ENCODE measurements at regions not wholly inside any gene's neighbourhood (a gene's known extent, or its start where the extent isn't known, plus 50 kb on each side); places are given as distances from the start of the nearest gene placed in this dataset.

GRCh38 chr3:27905625-27906024 is 183.5 kb upstream of the EOMES start:
- no peak for DNase-seq
- no peaks in the 10 kb centered on the region for H3K27me3 ChIP-seq
- H3K36me3 ChIP-seq: no peaks in the 10 kb centered on the region
- H3K4me3 ChIP-seq: no peak overlapping the region
- H3K9me3 ChIP-seq: no peaks in the 10 kb centered on the region

DNA sequence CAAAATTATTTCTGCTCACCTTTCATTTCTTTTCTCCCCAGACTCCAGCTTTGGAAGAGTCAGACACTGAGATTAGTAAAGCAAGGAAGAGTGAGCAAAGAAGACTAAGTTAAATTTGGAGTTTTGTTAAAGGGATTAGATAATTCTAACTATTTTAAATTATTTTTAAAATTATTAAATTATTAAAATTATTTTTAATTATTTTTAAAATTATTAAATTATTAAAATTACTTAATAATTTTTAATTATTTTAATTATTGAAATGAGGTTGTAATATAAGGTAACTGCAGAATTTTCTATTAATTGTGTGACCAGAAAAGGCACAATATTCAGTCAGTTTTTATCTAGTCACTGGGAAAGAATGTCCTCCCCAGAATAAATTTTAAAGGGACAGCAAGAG is 185.0 kb upstream of the EOMES start:
- no peaks in the 10 kb centered on the region for H3K27me3 ChIP-seq
- DNase-seq: no peak
- H3K4me3 ChIP-seq: no peak overlapping the region
- no peaks in the 10 kb centered on the region for H3K9me3 ChIP-seq
- no peaks in the 10 kb centered on the region for H3K36me3 ChIP-seq

DNA sequence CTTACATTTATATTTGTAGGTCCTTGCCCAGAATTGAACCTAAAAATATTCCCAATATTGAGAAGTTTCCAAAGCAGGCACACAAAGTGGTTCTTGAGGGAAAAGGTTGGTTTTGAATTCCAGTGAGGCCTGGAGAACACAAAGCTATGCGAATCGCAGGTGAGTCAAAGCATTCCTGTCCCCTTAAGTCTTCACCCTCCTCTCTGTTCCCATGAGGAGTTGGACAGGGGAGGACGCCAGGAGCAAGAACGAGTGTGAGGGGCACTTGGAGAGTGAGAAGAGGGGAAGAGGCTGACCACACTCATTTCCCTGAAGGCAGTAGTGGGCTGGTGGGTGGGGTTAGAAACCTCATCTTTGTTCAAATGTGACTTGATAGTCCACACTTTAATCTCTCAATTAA is 185.8 kb upstream of the EOMES start:
- Histone ChIP-seq H3K4me3 (no peak overlapping the region), H3K9me3 (no peaks in the 10 kb centered on the region), H3K27me3 (no peaks in the 10 kb centered on the region), H3K36me3 (no peaks in the 10 kb centered on the region)
- no peak for DNase-seq

DNA sequence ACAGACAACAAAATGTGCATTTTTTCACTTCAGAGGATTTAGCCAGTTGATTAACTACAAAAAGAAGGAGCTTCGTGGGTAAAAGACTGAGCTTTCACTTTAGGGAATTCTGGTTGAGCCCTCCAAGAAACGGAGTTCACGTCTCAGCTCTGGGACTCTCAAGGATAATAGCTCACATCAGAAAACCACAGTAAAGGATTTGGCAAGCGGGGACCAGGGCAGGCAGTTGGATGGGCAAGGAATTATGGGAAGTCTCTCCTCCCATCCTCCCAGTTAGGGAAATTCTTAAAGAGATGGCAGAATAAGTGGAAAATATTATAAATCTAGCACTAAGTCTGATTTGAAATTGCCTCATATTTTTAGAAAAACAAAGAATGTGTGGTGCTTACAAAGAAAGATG is 188.3 kb upstream of the EOMES start:
- Histone ChIP-seq H3K4me3 (no peak overlapping the region), H3K27me3 (no peaks in the 10 kb centered on the region), H3K9me3 (no peaks in the 10 kb centered on the region), H3K36me3 (no peaks in the 10 kb centered on the region)
- DNase-seq: no peak

GRCh38 chr3:27914199-27914598 is 192.1 kb upstream of the EOMES start:
- Histone ChIP-seq H3K27me3 (no peaks in the 10 kb centered on the region), H3K9me3 (no peaks in the 10 kb centered on the region), H3K4me3 (no peak overlapping the region), H3K36me3 (no peaks in the 10 kb centered on the region)
- DNase-seq: no peak

DNA sequence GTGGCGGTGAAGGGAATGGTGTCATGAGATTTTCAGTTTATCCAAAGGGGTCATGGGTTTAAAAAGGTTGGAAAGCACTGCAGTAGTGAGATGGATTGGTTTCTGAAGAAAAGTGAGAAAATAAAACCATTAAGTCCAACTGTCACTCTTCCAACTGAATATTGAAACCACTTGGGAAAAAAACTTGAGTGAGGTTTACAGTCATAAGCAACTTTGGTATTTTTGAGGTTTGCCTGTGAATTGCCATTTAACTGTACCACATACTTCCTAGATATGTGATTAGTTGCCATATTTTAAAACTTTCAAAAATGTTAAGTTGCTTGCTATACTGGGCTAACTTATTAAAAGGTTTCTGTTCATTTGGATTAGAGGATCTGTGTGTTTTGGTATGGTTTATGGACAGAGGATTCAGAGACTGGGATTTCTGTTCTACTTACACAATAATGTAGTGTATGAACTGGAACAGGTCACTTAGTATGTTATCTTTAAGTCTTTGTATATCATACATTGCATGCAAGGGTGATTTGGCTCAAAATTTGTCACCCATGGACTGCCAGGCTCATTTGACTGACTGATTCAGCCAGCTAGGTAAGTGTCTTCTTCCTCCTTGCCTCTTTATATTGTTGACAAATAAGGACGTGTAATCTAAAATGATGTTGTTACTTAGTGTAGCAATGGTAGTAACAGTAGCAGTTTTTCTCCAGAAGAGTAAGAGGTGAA is 201.4 kb upstream of the EOMES start:
- no peak for DNase-seq
- Histone ChIP-seq H3K36me3 (no peaks in the 10 kb centered on the region), H3K4me3 (no peak overlapping the region), H3K9me3 (no peaks in the 10 kb centered on the region), H3K27me3 (no peaks in the 10 kb centered on the region)

- Histone ChIP-seq H3K36me3 (no peaks in the 10 kb centered on the region), H3K9me3 (no peaks in the 10 kb centered on the region), H3K27me3 (no peaks in the 10 kb centered on the region), H3K4me3 (no peak overlapping the region)
- DNase-seq: no peak
These were observed 205.8 kb upstream of the EOMES start for GRCh38 chr3:27927882-27928281.

DNA sequence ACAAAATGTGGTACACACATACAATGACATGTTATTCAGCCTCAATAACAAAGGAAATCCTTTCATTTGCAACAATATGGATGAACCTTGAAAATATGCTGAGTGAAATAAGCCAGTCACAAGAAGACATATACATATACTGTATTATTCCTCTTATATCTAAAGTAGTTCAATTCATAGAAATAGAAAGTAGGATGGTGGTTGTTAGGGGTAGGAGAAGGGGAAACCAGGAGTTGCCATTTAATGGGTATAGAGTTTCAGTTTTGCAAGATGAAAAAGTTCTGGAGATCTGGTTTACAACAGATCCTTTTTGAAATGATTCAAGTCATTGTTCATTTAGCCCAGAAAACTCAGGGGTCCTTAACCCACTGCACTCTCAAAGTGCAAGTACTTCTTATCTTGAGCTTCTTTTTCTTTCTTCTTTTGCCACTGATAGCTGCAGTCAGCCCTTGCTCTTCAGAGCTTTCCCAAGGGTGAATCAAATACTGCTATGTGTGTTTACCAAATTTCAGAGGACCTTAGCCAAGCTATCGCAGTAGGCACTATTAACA is 208.0 kb upstream of the EOMES start:
- no peaks in the 10 kb centered on the region for H3K27me3 ChIP-seq
- no peak overlapping the region for H3K4me3 ChIP-seq
- no peak for DNase-seq
- H3K36me3 ChIP-seq: no peaks in the 10 kb centered on the region
- H3K9me3 ChIP-seq: no peaks in the 10 kb centered on the region

DNA sequence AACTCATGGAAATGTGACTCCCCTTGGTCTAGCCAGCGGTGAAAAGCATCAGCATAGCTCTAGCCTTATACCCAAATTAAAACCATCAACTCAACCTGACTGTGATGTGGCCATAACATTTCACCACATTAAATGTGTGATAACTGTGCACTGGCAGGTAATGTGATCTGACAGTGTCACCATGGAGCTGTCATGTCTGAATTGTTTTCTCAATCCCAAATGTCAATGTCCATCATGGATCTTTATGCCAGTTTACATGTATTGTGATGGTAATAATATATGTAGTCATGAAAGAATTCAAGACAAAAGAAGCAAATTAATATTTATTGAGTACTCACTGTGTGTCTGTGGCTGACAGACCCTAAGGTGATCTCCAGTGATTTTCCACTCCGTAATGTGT is 213.4 kb upstream of the EOMES start:
- no peak overlapping the region for H3K4me3 ChIP-seq
- no peaks in the 10 kb centered on the region for H3K9me3 ChIP-seq
- no peaks in the 10 kb centered on the region for H3K27me3 ChIP-seq
- DNase-seq: no peak
- H3K36me3 ChIP-seq: no peaks in the 10 kb centered on the region

GRCh38 chr3:27939521-27939920 is 217.4 kb upstream of the EOMES start:
- H3K9me3 ChIP-seq: no peaks in the 10 kb centered on the region
- no peaks in the 10 kb centered on the region for H3K27me3 ChIP-seq
- H3K36me3 ChIP-seq: no peaks in the 10 kb centered on the region
- H3K4me3 ChIP-seq: no peak overlapping the region
- no peak for DNase-seq

- Histone ChIP-seq H3K27me3 (no peaks in the 10 kb centered on the region), H3K4me3 (no peak overlapping the region), H3K36me3 (no peaks in the 10 kb centered on the region), H3K9me3 (no peaks in the 10 kb centered on the region)
- DNase-seq: peak; percentile 5
These were observed 217.8 kb upstream of the EOMES start for GRCh38 chr3:27939940-27940339.

DNA sequence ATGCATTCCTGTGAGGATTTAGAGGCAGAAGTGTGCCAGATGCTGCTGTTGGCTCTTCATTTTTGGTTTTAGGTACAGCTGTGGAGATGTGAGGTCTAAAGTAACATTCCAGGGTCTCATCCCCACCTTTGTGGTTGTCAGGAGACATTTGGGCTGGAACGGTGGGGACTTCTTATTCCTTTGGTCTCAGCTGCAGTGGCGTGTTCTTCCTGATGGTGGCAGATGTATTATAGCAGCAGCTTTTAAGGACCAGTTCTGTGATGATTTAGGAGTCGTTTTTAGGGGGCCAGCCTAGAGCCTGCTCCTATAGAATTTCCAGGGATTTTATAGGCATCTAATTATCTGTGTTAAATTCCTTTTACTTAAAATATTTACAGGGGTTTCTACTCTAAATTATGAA is 221.0 kb upstream of the EOMES start:
- no peaks in the 10 kb centered on the region for H3K27me3 ChIP-seq
- H3K9me3 ChIP-seq: no peaks in the 10 kb centered on the region
- H3K4me3 ChIP-seq: no peak overlapping the region
- no peak for DNase-seq
- no peaks in the 10 kb centered on the region for H3K36me3 ChIP-seq

DNA sequence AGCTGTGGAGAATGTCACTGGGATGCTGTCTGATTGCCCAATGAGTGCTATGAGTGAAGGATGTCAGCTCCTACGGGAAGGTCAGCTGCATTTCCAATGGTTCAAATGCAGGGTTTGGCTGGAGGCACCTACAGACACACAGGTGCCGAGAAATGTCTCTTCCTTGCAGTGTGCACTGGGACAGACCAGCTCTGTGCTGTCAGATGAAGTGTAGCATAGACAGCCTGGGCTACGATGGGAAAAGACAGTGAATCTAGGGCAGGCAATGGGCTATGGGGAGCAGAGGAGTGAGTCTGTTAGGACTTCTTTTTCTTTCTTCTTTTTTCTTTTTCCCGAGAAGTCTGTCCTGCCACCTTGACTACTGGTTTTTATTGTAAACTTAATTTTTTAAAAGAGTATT is 223.1 kb upstream of the EOMES start:
- H3K27me3 ChIP-seq: no peaks in the 10 kb centered on the region
- no peaks in the 10 kb centered on the region for H3K36me3 ChIP-seq
- DNase-seq: no peak
- H3K9me3 ChIP-seq: no peaks in the 10 kb centered on the region
- H3K4me3 ChIP-seq: no peak overlapping the region

DNA sequence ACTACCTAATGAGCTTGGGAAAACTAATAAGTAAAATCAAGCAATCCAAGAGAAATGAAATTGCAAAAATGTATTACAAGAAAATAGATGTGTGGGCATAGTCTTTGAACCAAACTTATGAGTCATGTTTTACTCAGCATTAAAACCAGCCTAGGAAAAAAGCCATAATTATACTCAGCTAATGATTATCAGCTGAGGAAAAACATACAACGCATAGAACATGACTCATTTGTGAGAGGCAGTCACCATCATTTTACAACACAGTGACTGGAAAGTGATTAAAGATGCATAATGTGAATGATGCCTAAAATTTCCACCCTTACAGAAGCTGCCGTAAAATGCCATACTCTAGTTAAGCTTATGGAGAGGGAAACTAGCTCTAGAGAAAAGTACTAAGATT is 238.0 kb upstream of the EOMES start:
- no peak for DNase-seq
- no peaks in the 10 kb centered on the region for H3K27me3 ChIP-seq
- H3K9me3 ChIP-seq: no peaks in the 10 kb centered on the region
- H3K36me3 ChIP-seq: no peaks in the 10 kb centered on the region
- H3K4me3 ChIP-seq: no peak overlapping the region

DNA sequence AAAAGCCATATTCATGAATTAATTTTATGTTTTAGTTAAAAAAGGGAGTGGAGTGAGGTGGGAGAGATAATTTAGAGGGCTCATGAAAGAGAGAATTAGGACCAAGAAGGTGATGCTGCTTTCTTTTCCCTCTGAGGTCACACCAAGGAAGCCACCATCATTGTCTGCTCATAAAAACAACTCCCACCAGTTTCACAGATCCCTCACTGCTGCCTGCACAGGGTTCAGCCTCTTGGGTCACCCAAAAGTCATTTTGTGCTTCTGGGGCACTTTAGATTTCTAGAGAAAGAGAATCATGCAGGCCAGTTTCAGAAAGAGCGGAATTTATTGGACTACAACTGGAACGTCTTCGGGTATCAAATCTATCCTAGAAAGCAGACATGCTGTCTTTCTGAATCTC is 241.4 kb upstream of the EOMES start:
- Histone ChIP-seq H3K27me3 (no peaks in the 10 kb centered on the region), H3K4me3 (no peak overlapping the region), H3K9me3 (no peaks in the 10 kb centered on the region), H3K36me3 (no peaks in the 10 kb centered on the region)
- DNase-seq: no peak

- H3K36me3 ChIP-seq: no peaks in the 10 kb centered on the region
- H3K27me3 ChIP-seq: no peaks in the 10 kb centered on the region
- no peak overlapping the region for H3K4me3 ChIP-seq
- no peak for DNase-seq
- no peaks in the 10 kb centered on the region for H3K9me3 ChIP-seq
These were observed 249.5 kb upstream of the EOMES start for GRCh38 chr3:27971600-27971999.

GRCh38 chr3:27976933-27977332 is 254.8 kb upstream of the EOMES start:
- DNase-seq: peak; percentile 0
- H3K9me3 ChIP-seq: no peaks in the 10 kb centered on the region

DNA sequence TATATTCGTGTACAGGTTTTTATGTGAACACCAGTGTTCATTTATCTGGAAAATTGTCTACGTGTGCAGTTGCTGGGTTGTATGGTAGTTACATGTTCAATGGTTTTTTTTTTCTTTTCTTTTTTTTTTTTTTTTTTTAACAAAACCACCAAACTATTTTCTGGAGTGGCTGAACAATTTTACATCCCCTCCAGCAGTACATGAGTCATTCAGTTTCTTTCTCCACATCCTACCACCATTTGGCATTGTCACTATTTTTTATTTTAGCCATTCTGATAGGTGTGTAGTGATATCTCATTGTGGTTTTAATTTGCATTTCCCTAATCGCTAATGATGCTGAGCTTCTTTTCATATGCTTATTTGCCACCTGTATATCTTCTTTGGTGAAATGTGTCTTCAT is 256.3 kb upstream of the EOMES start:
- no peaks in the 10 kb centered on the region for H3K9me3 ChIP-seq
- no peak for DNase-seq
- no peaks in the 10 kb centered on the region for H3K27me3 ChIP-seq
- no peak overlapping the region for H3K4me3 ChIP-seq
- H3K36me3 ChIP-seq: no peaks in the 10 kb centered on the region

More at GRCh38 chr3:27976933-27977332, 254.8 kb upstream of the EOMES start:
- H3K4me3 ChIP-seq: no peak overlapping the region
- no peaks in the 10 kb centered on the region for H3K27me3 ChIP-seq
- H3K36me3 ChIP-seq: no peaks in the 10 kb centered on the region
